CD14-positive monocyte (primary cell): ENCODE measurements at regions not wholly inside any gene's neighbourhood (a gene's known extent, or its start where the extent isn't known, plus 50 kb on each side); places are given as distances from the start of the nearest gene placed in this dataset.

ENCODE experiments used
- DNase-seq, 3 donors: peaks; one replicate each; pipeline ENCODE4 v3.0.0-alpha.2; 2011 to 2022
- H2AFZ ChIP-seq: 2 replicates; pipeline ENCODE4 v1.6.0; 2012; ENCODE audit warnings: mild to moderate bottlenecking, low read depth, low read length, inconsistent platforms; ENCODE audit not compliant: insufficient read depth, poor library complexity, severe bottlenecking
- H3K27ac ChIP-seq, 2 donors: 1 replicate in 1 of 2; 2 replicates in 1 of 2; pipeline ENCODE4 v1.5.1; 2012 to 2013; ENCODE audit warnings: low read length in 2 of 2, control low read depth in 1 of 2, inconsistent platforms in 1 of 2, low read depth in 1 of 2, mild to moderate bottlenecking in 1 of 2
- H3K27me3 ChIP-seq, 2 donors: one replicate each; pipeline versions ENCODE4 v1.6.0 to v1.6.1; 2011 to 2013; ENCODE audit warnings: low read length in 2 of 2; ENCODE audit not compliant: control insufficient read depth in 2 of 2, insufficient read depth in 2 of 2
- H3K36me3 ChIP-seq, 2 donors: replicated peaks in 1 of 2; 1 replicate in 1 of 2; 2 replicates in 1 of 2; pipeline versions ENCODE4 v1.5.1 to v1.6.1; 2012 to 2013; ENCODE audit warnings: low read length in 2 of 2, control low read depth in 1 of 2, inconsistent platforms in 1 of 2, mild to moderate bottlenecking in 1 of 2; ENCODE audit not compliant: insufficient read depth in 2 of 2, control insufficient read depth in 1 of 2
- H3K4me1 ChIP-seq, 2 donors: 1 replicate in 1 of 2; 2 replicates in 1 of 2; pipeline versions ENCODE4 v1.5.1 to v1.6.1; 2012 to 2013; ENCODE audit warnings: low read length in 2 of 2, control low read depth in 1 of 2, inconsistent platforms in 1 of 2, mild to moderate bottlenecking in 1 of 2, moderate library complexity in 1 of 2; ENCODE audit not compliant: insufficient read depth in 2 of 2, control insufficient read depth in 1 of 2
- H3K4me2 ChIP-seq: replicated peaks from 2 replicates; pipeline ENCODE3; 2012; ENCODE audit warnings: low read length, moderate library complexity, mild to moderate bottlenecking; ENCODE audit not compliant: poor library complexity, severe bottlenecking; ENCODE audit errors: extremely low read depth
- H3K4me3 ChIP-seq, 3 experiments: fragments of 200-600 bp in 1 of 3; sonication (generic) in 1 of 3; replicated peaks in 1 of 3; 1 replicate in 2 of 3; 2 replicates in 1 of 3; pipeline ENCODE4 v1.5.1; 2011 to 2013; ENCODE audit warnings: low read length in 3 of 3, mild to moderate bottlenecking in 3 of 3, control low read depth in 2 of 3, low read depth in 2 of 3, inconsistent platforms in 1 of 3, moderate library complexity in 1 of 3
- H3K79me2 ChIP-seq: 2 replicates; pipeline ENCODE4 v1.6.0; 2012; ENCODE audit warnings: mild to moderate bottlenecking, control low read depth, inconsistent platforms, low read length, moderate library complexity; ENCODE audit not compliant: insufficient read depth
- H3K9ac ChIP-seq: 2 replicates; pipeline ENCODE4 v1.6.0; 2017; ENCODE audit warnings: low read length, mild to moderate bottlenecking; ENCODE audit not compliant: insufficient read depth, poor library complexity, severe bottlenecking
- H3K9me3 ChIP-seq, 2 donors: replicated peaks in 1 of 2; 1 replicate in 1 of 2; 2 replicates in 1 of 2; pipeline versions ENCODE4 v1.5.1 to v1.6.1; 2012 to 2013; ENCODE audit warnings: low read length in 2 of 2, control low read depth in 1 of 2; ENCODE audit not compliant: control insufficient read depth in 1 of 2, insufficient read depth in 1 of 2
- H4K20me1 ChIP-seq: 2 replicates; pipeline ENCODE4 v1.6.0; 2012; ENCODE audit warnings: mild to moderate bottlenecking, low read length, control low read depth, moderate library complexity; ENCODE audit not compliant: insufficient read depth
- H3K27ac Mint-ChIP-seq, 7 donors: one replicate each; pipeline ENCODE4 v1.8.0; 2020; ENCODE audit warnings: mild to moderate bottlenecking in 7 of 7, mixed read lengths in 7 of 7, moderate library complexity in 6 of 7, inconsistent platforms in 2 of 7
- H3K27me3 Mint-ChIP-seq, 3 donors: one replicate each; pipeline ENCODE4 v1.8.0; 2021 to 2022; ENCODE audit warnings: low read depth in 3 of 3, mild to moderate bottlenecking in 3 of 3, mixed read lengths in 3 of 3, moderate library complexity in 3 of 3, inconsistent platforms in 1 of 3
- H3K36me3 Mint-ChIP-seq, 2 donors: one replicate each; pipeline ENCODE4 v1.8.0; 2020; ENCODE audit warnings: mixed read lengths in 2 of 2, inconsistent platforms in 1 of 2, mild to moderate bottlenecking in 1 of 2
- H3K4me1 Mint-ChIP-seq: one replicate; pipeline ENCODE4 v1.8.0; 2020; ENCODE audit warnings: mild to moderate bottlenecking, mixed read lengths
- H3K4me3 Mint-ChIP-seq, 2 donors: one replicate each; pipeline ENCODE4 v1.8.0; 2020; ENCODE audit warnings: mild to moderate bottlenecking in 2 of 2, mixed read lengths in 2 of 2, moderate library complexity in 1 of 2
- H3K9me3 Mint-ChIP-seq, 7 donors: one replicate each; pipeline ENCODE4 v1.8.0; 2020 to 2022; ENCODE audit warnings: mixed read lengths in 7 of 7, mild to moderate bottlenecking in 6 of 7, moderate library complexity in 6 of 7, inconsistent platforms in 2 of 7
- CTCF ChIP-seq: fragments of 200-600 bp; IDR thresholded peaks from one replicate; pipeline ENCODE4 v1.8.0; 2022; ENCODE audit warnings: antibody characterized with exemption, mild to moderate bottlenecking
- WGBS: methylation state at CpG from one replicate; pipeline ENCODE4 v1.1.5; 2013; ENCODE audit warnings: missing lambda C conversion rate; ENCODE audit not compliant: insufficient coverage; 5-methylcytosine and 5-hydroxymethylcytosine counted together
- intact Hi-C, 2 donors: fragments of 100-400 bp; cut with micrococcal nuclease; formaldehyde crosslinking; loops; one replicate each; pipeline versions ENCODE4 v1.15.0 to v1.15.1; 2023

- 82% methylated on average over 2 of the region's 2 CpGs for WGBS
- H3K9ac ChIP-seq: no peak overlapping the region
- TF ChIP-seq CTCF: no peak
Measured at GRCh38 chr7:46213154-46213537, 292.1 kb upstream of the IGFBP3 start.

GRCh38 chr7:46212425-46213153 is 291.5 kb upstream of the IGFBP3 start:
- Histone ChIP-seq H3K4me3 (no peak overlapping the region), H3K36me3 (no peaks in the 10 kb centered on the region), H2AFZ (no peak overlapping the region), H3K4me1 (no peaks in the 10 kb centered on the region), H3K27me3 (no peaks in the 10 kb centered on the region), H3K4me2 (no peak overlapping the region), H3K79me2 (no peaks in the 10 kb centered on the region), H3K9me3 (no peaks in the 10 kb centered on the region), H3K27ac (no peak overlapping the region), H3K9ac (no peak overlapping the region), H4K20me1 (no peaks in the 10 kb centered on the region)
- TF ChIP-seq CTCF: no peak
- Mint-ChIP-seq H3K27me3 (peaks cover 0 to 2% (median 1%) of the 10 kb centered on the region in 3 donors), H3K9me3 (peaks cover 2 to 13% (median 2%) of the 10 kb centered on the region in 7 donors), H3K4me1 (no peaks in the 10 kb centered on the region), H3K4me3 (no peak overlapping the region), H3K36me3 (no peaks in the 10 kb centered on the region), H3K27ac (peak overlapping the region in 1 of 7 donors; percentile 25)
- DNase-seq: no peak
- WGBS: 65% methylated on average over 4 of the region's 8 CpGs
- intact Hi-C loops: no loop called here

More at GRCh38 chr7:46213154-46213537, 292.1 kb upstream of the IGFBP3 start:
- Histone ChIP-seq H2AFZ (no peak overlapping the region), H3K4me3 (no peak overlapping the region), H3K36me3 (no peaks in the 10 kb centered on the region), H3K27ac (no peak overlapping the region), H4K20me1 (no peaks in the 10 kb centered on the region), H3K27me3 (no peaks in the 10 kb centered on the region), H3K79me2 (no peaks in the 10 kb centered on the region), H3K4me1 (no peaks in the 10 kb centered on the region), H3K4me2 (no peak overlapping the region), H3K9me3 (no peaks in the 10 kb centered on the region)
- peaks cover 2 to 13% (median 2%) of the 10 kb centered on the region in 7 donors for H3K9me3 Mint-ChIP-seq
- no peaks in the 10 kb centered on the region for H3K4me1 Mint-ChIP-seq
- intact Hi-C loops: no loop called here
- DNase-seq: no peak
- no peaks in the 10 kb centered on the region for H3K36me3 Mint-ChIP-seq
- H3K4me3 Mint-ChIP-seq: no peak overlapping the region
- peaks cover 0 to 2% (median 1%) of the 10 kb centered on the region in 3 donors for H3K27me3 Mint-ChIP-seq
- peak overlapping the region in 1 of 7 donors; percentile 25 for H3K27ac Mint-ChIP-seq
